ENCODE measurements at regions not wholly inside any gene's neighbourhood (a gene's known extent, or its start where the extent isn't known, plus 50 kb on each side); places are given as distances from the start of the nearest gene placed in this dataset.

DNA sequence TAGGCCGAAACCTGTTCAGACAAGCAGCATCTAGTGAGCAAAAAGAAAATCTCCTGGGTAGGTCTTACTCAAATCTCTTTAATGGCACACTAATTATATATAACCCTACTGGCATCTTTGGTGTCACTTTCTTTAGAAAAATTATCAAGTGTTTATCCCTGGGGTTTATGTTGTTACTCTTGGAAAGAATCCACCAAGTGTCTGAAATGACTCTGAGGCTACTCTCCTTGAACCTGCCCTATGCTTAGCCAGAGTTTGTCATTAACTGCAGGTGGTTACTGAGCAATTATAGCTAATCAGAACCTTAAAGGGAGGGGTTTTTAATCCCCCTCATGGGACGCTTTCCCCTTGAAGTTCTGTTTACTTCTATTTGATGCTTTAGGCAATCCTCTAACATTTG lies 381.9 kb downstream of the PLK2 start:
- Histone ChIP-seq H3K9me3 (no peaks in the 10 kb centered on the region), H3K27me3 (no peaks in the 10 kb centered on the region), H3K4me3 (no peak overlapping the region), H3K36me3 (replicated peaks in 1 of 2; ENCODE audit: insufficient read depth in 1 of 2, low read depth in 2 of 2) (no peaks in the 10 kb centered on the region), H3K27ac (no peak overlapping the region), H3K4me1 (no peaks in the 10 kb centered on the region)
- 81 to 84% methylated on average over 2 of the region's 2 CpGs for WGBS, 2 donors
- intact Hi-C loops (cut with DNase I), result no loop called here
- no peak for ATAC-seq
- TF ChIP-seq, protein P1, sequence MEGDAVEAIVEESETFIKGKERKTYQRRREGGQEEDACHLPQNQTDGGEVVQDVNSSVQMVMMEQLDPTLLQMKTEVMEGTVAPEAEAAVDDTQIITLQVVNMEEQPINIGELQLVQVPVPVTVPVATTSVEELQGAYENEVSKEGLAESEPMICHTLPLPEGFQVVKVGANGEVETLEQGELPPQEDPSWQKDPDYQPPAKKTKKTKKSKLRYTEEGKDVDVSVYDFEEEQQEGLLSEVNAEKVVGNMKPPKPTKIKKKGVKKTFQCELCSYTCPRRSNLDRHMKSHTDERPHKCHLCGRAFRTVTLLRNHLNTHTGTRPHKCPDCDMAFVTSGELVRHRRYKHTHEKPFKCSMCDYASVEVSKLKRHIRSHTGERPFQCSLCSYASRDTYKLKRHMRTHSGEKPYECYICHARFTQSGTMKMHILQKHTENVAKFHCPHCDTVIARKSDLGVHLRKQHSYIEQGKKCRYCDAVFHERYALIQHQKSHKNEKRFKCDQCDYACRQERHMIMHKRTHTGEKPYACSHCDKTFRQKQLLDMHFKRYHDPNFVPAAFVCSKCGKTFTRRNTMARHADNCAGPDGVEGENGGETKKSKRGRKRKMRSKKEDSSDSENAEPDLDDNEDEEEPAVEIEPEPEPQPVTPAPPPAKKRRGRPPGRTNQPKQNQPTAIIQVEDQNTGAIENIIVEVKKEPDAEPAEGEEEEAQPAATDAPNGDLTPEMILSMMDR (IDR thresholded peaks at IDR 0.05), result no peak
- no peak for TF ChIP-seq POLR2A (IDR thresholded peaks at IDR 0.05)
- no peak for DNase-seq

DNA sequence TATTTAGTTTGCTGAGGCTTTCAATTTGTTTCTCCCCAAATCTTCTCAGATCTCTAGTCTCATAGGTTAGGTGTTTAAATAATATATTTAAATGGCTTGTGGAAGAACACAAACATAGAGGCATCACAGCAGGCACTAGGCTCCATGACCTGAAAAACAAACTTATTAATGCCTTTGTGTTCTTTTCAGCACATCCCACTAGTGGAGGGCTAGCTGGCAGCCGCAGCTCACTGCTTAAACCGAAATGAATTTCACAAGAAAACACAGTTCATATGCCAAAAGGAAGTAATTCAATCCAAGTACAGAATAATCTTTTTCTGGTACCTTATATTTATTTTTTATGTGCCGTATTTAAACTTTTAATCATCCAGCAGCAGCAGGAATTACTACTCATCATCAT lies 382.5 kb downstream of the PLK2 start:
- no peak overlapping the region for H3K4me3 ChIP-seq
- H3K9me3 ChIP-seq, result no peaks in the 10 kb centered on the region
- no peaks in the 10 kb centered on the region for H3K27me3 ChIP-seq
- ATAC-seq (no peak), DNase-seq (no peak)
- no peak overlapping the region for H3K27ac ChIP-seq
- TF ChIP-seq, protein P1 (IDR thresholded peaks at IDR 0.05), result no peak
- no peak for TF ChIP-seq POLR2A (IDR thresholded peaks at IDR 0.05)
- WGBS, 2 donors, result 62 to 69% methylated on average over 3 of the region's 3 CpGs
- intact Hi-C loops (cut with DNase I), result no loop called here
- no peaks in the 10 kb centered on the region for H3K4me1 ChIP-seq
- H3K36me3 ChIP-seq (replicated peaks in 1 of 2; ENCODE audit: insufficient read depth in 1 of 2, low read depth in 2 of 2), result no peaks in the 10 kb centered on the region

DNA sequence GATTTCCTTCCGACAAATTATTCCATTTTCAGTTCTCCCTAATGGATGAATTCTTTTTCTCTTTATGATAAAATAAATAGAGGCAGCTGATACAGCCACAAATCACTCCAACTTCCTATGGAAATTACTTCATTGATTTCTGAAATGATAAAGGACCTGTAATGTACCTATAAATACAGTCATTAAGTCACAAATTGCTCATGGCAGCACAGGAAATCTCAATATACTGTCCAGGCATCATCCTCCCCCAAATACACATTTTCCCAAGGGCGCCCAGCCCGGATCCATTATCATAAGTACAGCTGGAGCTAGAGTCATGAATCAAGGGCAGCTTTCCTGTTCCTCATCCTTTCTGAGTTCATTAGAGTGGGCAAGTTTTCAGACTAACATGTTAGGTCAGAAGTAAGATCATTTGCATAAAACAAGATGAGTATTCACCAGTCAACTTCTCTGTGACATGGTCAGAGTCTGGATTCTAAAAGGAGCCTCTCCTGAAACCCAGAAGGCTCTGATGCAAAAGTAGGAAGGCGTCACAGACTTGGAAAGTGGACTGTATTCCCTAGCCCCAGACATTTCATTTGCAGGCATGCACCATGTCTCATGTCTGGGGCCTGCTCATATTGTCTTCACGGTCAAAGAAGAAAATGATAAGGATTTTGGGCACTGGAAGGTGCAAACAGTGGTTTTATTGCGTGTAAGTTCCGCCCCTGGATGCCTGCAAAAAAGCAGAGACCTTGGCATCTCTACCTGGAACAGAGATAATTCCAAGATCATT lies 383.2 kb downstream of the PLK2 start:
- WGBS, 2 donors, result 88% methylated on average over 7 of the region's 7 CpGs
- DNase-seq (no peak), ATAC-seq (no peak)
- H3K27ac ChIP-seq, result no peak overlapping the region
- H3K4me1 ChIP-seq, result no peaks in the 10 kb centered on the region
- intact Hi-C loops (cut with DNase I), result no loop called here
- TF ChIP-seq POLR2A (IDR thresholded peaks at IDR 0.05), result no peak
- TF ChIP-seq, protein P1 (IDR thresholded peaks at IDR 0.05), result no peak
- no peaks in the 10 kb centered on the region for H3K36me3 ChIP-seq (replicated peaks in 1 of 2; ENCODE audit: insufficient read depth in 1 of 2, low read depth in 2 of 2)
- no peaks in the 10 kb centered on the region for H3K9me3 ChIP-seq
- H3K4me3 ChIP-seq, result no peak overlapping the region
- no peaks in the 10 kb centered on the region for H3K27me3 ChIP-seq

DNA sequence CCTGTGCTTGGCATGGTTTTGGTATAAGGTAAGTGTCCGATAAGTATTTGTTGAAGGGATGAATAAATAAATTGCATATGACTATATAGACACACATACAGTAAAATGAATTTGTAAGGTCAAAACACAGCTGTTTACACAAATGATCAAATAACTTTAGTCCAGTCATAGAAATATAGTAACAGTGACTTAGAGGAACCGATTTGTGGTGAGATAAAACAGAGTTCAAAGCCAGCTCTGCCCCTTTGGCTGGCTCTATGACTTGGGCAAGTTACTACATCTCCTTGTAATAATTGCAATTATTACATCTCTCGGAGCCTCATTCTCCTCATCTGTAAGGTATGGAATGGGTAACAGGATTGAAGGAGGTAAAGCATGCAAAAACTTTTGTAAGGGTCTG lies 384.0 kb downstream of the PLK2 start:
- intact Hi-C loops (cut with DNase I), result no loop called here
- 65 to 66% methylated on average over 3 of the region's 3 CpGs for WGBS, 2 donors
- TF ChIP-seq, protein P1 (IDR thresholded peaks at IDR 0.05), result no peak

DNA sequence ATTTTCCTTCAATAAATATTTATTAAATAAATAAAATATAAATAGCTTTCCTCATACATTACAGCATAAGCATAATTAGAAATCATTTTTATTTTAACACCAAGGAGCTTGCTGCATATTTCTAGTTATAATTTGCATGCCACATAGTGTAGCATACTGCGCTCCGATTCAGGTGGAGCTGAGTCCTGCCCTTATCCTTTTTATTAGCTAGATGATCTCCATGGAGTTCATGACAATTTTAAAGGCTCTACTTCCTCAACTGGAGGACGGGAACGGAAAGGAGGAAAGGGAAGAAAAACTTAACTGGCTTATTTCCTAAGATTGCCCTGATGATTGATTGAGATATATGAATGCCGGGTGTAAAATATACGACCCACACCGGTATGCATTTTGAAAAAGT lies 385.2 kb downstream of the PLK2 start:
- Histone ChIP-seq H3K4me1 (no peaks in the 10 kb centered on the region), H3K36me3 (replicated peaks in 1 of 2; ENCODE audit: insufficient read depth in 1 of 2, low read depth in 2 of 2) (no peaks in the 10 kb centered on the region), H3K27ac (no peak overlapping the region), H3K4me3 (no peak overlapping the region), H3K9me3 (no peaks in the 10 kb centered on the region), H3K27me3 (no peaks in the 10 kb centered on the region)
- ATAC-seq, result no peak
- intact Hi-C loops (cut with DNase I), result no loop called here
- 78 to 83% methylated on average over 7 of the region's 7 CpGs for WGBS, 2 donors
- no peak for TF ChIP-seq POLR2A (IDR thresholded peaks at IDR 0.05)
- TF ChIP-seq, protein P1 (IDR thresholded peaks at IDR 0.05), result no peak
- no peak for DNase-seq

More for the DNA sequence above, 384.0 kb downstream of the PLK2 start:
- no peaks in the 10 kb centered on the region for H3K4me1 ChIP-seq
- H3K27ac ChIP-seq, result no peak overlapping the region
- DNase-seq, result no peak
- H3K4me3 ChIP-seq, result no peak overlapping the region
- H3K27me3 ChIP-seq, result no peaks in the 10 kb centered on the region
- ATAC-seq, result no peak
- no peaks in the 10 kb centered on the region for H3K9me3 ChIP-seq
- H3K36me3 ChIP-seq (replicated peaks in 1 of 2; ENCODE audit: insufficient read depth in 1 of 2, low read depth in 2 of 2), result no peaks in the 10 kb centered on the region
